NT2/D1 (cell line): ENCODE measurements at regions not wholly inside any gene's neighbourhood (a gene's known extent, or its start where the extent isn't known, plus 50 kb on each side); places are given as distances from the start of the nearest gene placed in this dataset.

Source experiments
- SUZ12 ChIP-seq: IDR thresholded peaks from 2 replicates; pipeline ENCODE4 v1.6.1; 2011; ENCODE audit not compliant: insufficient read length, insufficient read depth; ENCODE audit errors: extremely low read depth
- YY1 ChIP-seq: IDR thresholded peaks from 2 replicates; pipeline ENCODE4 v1.6.1; 2011; ENCODE audit not compliant: insufficient read length, insufficient read depth
- ZNF274 ChIP-seq: IDR thresholded peaks from 2 replicates; pipeline ENCODE4 v1.6.1; 2011; ENCODE audit warnings: mild to moderate bottlenecking, low read depth, low read length

- TF ChIP-seq YY1 (no peak), ZNF274 (no peak), SUZ12 (no peak)
Observed at GRCh38 chr2:48169141-48169592, 145.3 kb upstream of the FOXN2 start.
